ENCODE measurements at regions not wholly inside any gene's neighbourhood (a gene's known extent, or its start where the extent isn't known, plus 50 kb on each side); places are given as distances from the start of the nearest gene placed in this dataset.

DNA sequence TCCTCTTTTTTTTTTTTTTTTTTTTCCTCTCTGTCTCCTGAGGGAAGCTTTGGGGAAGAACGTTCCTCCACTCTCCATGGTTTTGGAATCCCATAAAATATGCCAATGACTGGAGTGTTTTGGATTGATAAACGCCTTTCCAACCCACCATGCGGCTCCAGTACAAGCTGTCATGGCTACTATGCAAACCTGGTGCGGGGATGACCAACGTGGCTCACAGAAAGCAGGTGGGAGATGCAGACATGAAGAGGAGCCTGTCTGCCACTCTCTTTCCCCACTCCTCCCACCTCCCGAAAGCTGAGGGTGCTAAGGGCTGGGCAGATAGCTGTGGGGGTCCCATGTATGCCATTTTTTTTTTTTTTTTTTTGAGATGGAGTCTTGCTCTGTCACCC is 69.9 kb upstream of the SEC14L1 start:
- TF ChIP-seq CTCF (IDR thresholded peaks at IDR 0.05) (no peak), ZFX (IDR thresholded peaks at IDR 0.05; ENCODE audit: borderline replicate concordance) (no peak)

All from 22Rv1 (cell line).